Right cardiac atrium (tissue), 5 donors: ENCODE measurements at regions not wholly inside any gene's neighbourhood (a gene's known extent, or its start where the extent isn't known, plus 50 kb on each side); places are given as distances from the start of the nearest gene placed in this dataset.

Source experiments
- ATAC-seq, 2 donors: fragments of 200-7000 bp; cut with Tn5 transposase; one replicate each; pipeline versions ENCODE4 v1.8.0 to v1.9.1; 2020; ENCODE audit warnings: moderate library complexity in 2 of 2, mild to moderate bottlenecking in 1 of 2
- DNase-seq, 3 donors: peaks; one replicate each; pipeline ENCODE4 v3.0.0-alpha.2; 2020
- H3K27ac ChIP-seq: one replicate; pipeline ENCODE4 v1.5.1; 2013; ENCODE audit warnings: mild to moderate bottlenecking, low read length, control low read depth, moderate library complexity
- H3K27me3 ChIP-seq: one replicate; pipeline ENCODE4 v1.6.1; 2013; ENCODE audit not compliant: control insufficient read depth, insufficient read depth
- H3K4me1 ChIP-seq: one replicate; pipeline ENCODE4 v1.6.1; 2013; ENCODE audit warnings: low read length; ENCODE audit not compliant: control insufficient read depth, insufficient read depth
- H3K4me3 ChIP-seq: one replicate; pipeline ENCODE4 v1.5.1; 2013; ENCODE audit warnings: low read length, control low read depth
- H3K9me3 ChIP-seq: one replicate; pipeline ENCODE4 v1.6.1; 2013; ENCODE audit warnings: low read length; ENCODE audit not compliant: control insufficient read depth
- WGBS: extraction: QIAGEN DNeasy Blood & Tissue Kit; methylation state at CpG from one replicate; pipeline ENCODE4 v1.1.7; 2013; 5-methylcytosine and 5-hydroxymethylcytosine counted together
- intact Hi-C, 4 donors: fragments of 100-400 bp; cut with DNase I; formaldehyde crosslinking; loops; one replicate each; pipeline versions ENCODE4 v1.11.0 to v1.14.0; 2022 to 2023
- donor health status: healthy with polysubstance abuse.
- donor health status: DM: no; HTN: yes; CAD: no.
- donor health status: DM: no; HTN: no; CAD: no.
- donor health status: DM: no; HTN: yes; CAD: no; lungs with severe emphysema.
- donor health status: DM: yes; HTN: yes; CAD: no.

- ATAC-seq = no peak
- Histone ChIP-seq H3K27ac (no peak overlapping the region), H3K27me3 (no peaks in the 10 kb centered on the region), H3K9me3 (no peaks in the 10 kb centered on the region), H3K4me1 (no peaks in the 10 kb centered on the region), H3K4me3 (no peak overlapping the region)
- WGBS = 89% methylated on average over 11 of the region's 11 CpGs
- DNase-seq = no peak
- intact Hi-C loops = loop anchor here in 1 of 4 donors (5.0 kb wide), 1 partner anchor 89 kb away; no protein-coding TSS in a partner anchor
These were observed 88.4 kb downstream of the VEGFA start for GRCh38 chr6:43858161-43859153.

- Histone ChIP-seq H3K9me3 (no peaks in the 10 kb centered on the region), H3K4me1 (no peaks in the 10 kb centered on the region), H3K4me3 (no peak overlapping the region), H3K27me3 (no peaks in the 10 kb centered on the region), H3K27ac (no peak overlapping the region)
- 72% methylated on average over 6 of the region's 6 CpGs for WGBS
- DNase-seq (peak in 1 of 3 donors; percentile 70), ATAC-seq (peak; percentile 40 to 47)
- intact Hi-C loops = loop anchor here in 1 of 4 donors (5.0 kb wide), 1 partner anchor 91 kb away; no protein-coding TSS in a partner anchor
These were observed 86.2 kb downstream of the VEGFA start for GRCh38 chr6:43856005-43856765.

GRCh38 chr6:43855247-43855646 is 85.2 kb downstream of the VEGFA start:
- H3K4me1 ChIP-seq = no peaks in the 10 kb centered on the region
- DNase-seq (no peak), ATAC-seq (no peak)
- intact Hi-C loops = loop anchor here in 1 of 4 donors (5.0 kb wide), 1 partner anchor 92 kb away; no protein-coding TSS in a partner anchor
- H3K27ac ChIP-seq = no peak overlapping the region
- H3K9me3 ChIP-seq = no peaks in the 10 kb centered on the region
- H3K4me3 ChIP-seq = no peak overlapping the region
- WGBS = 87% methylated on average over 6 of the region's 6 CpGs
- no peaks in the 10 kb centered on the region for H3K27me3 ChIP-seq

GRCh38 chr6:43853066-43853650 is 83.1 kb downstream of the VEGFA start:
- 90% methylated on average over 5 of the region's 5 CpGs for WGBS
- Histone ChIP-seq H3K9me3 (no peaks in the 10 kb centered on the region), H3K27me3 (no peaks in the 10 kb centered on the region)

GRCh38 chr6:43852350-43852864 is 82.4 kb downstream of the VEGFA start:
- Histone ChIP-seq H3K4me1 (no peaks in the 10 kb centered on the region), H3K4me3 (no peak overlapping the region), H3K9me3 (no peaks in the 10 kb centered on the region), H3K27me3 (no peaks in the 10 kb centered on the region), H3K27ac (no peak overlapping the region)
- ATAC-seq (no peak), DNase-seq (no peak)
- 93% methylated on average over 4 of the region's 4 CpGs for WGBS
- intact Hi-C loops = no loop called here

More at GRCh38 chr6:43853066-43853650, 83.1 kb downstream of the VEGFA start:
- intact Hi-C loops = no loop called here
- DNase-seq (no peak), ATAC-seq (no peak)
- H3K4me3 ChIP-seq = no peak overlapping the region
- H3K27ac ChIP-seq = no peak overlapping the region
- H3K4me1 ChIP-seq = no peaks in the 10 kb centered on the region

- no peaks in the 10 kb centered on the region for H3K4me1 ChIP-seq
- DNase-seq (no peak), ATAC-seq (no peak)
- no peak overlapping the region for H3K4me3 ChIP-seq
- no peaks in the 10 kb centered on the region for H3K9me3 ChIP-seq
- no peak overlapping the region for H3K27ac ChIP-seq
- 73% methylated on average over 10 of the region's 10 CpGs for WGBS
- intact Hi-C loops = no loop called here
- H3K27me3 ChIP-seq = no peaks in the 10 kb centered on the region
These were observed 81.3 kb downstream of the VEGFA start for GRCh38 chr6:43851204-43851865.

- H3K27me3 ChIP-seq = no peaks in the 10 kb centered on the region
- intact Hi-C loops = no loop called here
- H3K27ac ChIP-seq = no peak overlapping the region
- H3K4me1 ChIP-seq = no peaks in the 10 kb centered on the region
- DNase-seq (no peak), ATAC-seq (no peak)
- H3K9me3 ChIP-seq = no peaks in the 10 kb centered on the region
- no peak overlapping the region for H3K4me3 ChIP-seq
- WGBS = 86% methylated on average over 8 of the region's 8 CpGs
These were observed 80.5 kb downstream of the VEGFA start for GRCh38 chr6:43850314-43851203.

- Histone ChIP-seq H3K9me3 (no peaks in the 10 kb centered on the region), H3K4me3 (no peak overlapping the region), H3K4me1 (no peaks in the 10 kb centered on the region), H3K27ac (no peak overlapping the region), H3K27me3 (no peaks in the 10 kb centered on the region)
- DNase-seq = no peak
- intact Hi-C loops = no loop called here
- 87% methylated on average over 5 of the region's 5 CpGs for WGBS
- no peak for ATAC-seq
These were observed 79.8 kb downstream of the VEGFA start for GRCh38 chr6:43849844-43850243.

- H3K4me3 ChIP-seq = no peak overlapping the region
- intact Hi-C loops = no loop called here
- H3K4me1 ChIP-seq = no peaks in the 10 kb centered on the region
- 86% methylated on average over 7 of the region's 7 CpGs for WGBS
- ATAC-seq (no peak), DNase-seq (no peak)
- no peaks in the 10 kb centered on the region for H3K9me3 ChIP-seq
- no peak overlapping the region for H3K27ac ChIP-seq
- H3K27me3 ChIP-seq = no peaks in the 10 kb centered on the region
These were observed 78.8 kb downstream of the VEGFA start for GRCh38 chr6:43848671-43849391.
